ENCODE measurements at regions not wholly inside any gene's neighbourhood (a gene's known extent, or its start where the extent isn't known, plus 50 kb on each side); places are given as distances from the start of the nearest gene placed in this dataset.
"Not testable (repeated sequence)": the region's sequence is repeated elsewhere in the genome, so short reads cannot be mapped to it uniquely, and the experiment has no call there.

- DNase-seq (ENCODE audit: low read depth in 3 of 3): no peak
These were observed 51.2 kb upstream of the MEX3C start for GRCh38 chr18:51248685-51249084.

GRCh38 chr18:51250006-51250405 is 52.5 kb upstream of the MEX3C start:
- DNase-seq (ENCODE audit: low read depth in 3 of 3): no peak

- DNase-seq (ENCODE audit: low read depth in 3 of 3): no peak
These were observed 53.1 kb upstream of the MEX3C start for GRCh38 chr18:51250458-51251024.

- no peak for DNase-seq (ENCODE audit: low read depth in 3 of 3)
These were observed 54.1 kb upstream of the MEX3C start for GRCh38 chr18:51251625-51252024.

- DNase-seq (ENCODE audit: low read depth in 3 of 3): no peak
These were observed 56.0 kb upstream of the MEX3C start for GRCh38 chr18:51253476-51253875.

- no peak for DNase-seq (ENCODE audit: low read depth in 3 of 3)
These were observed 58.2 kb upstream of the MEX3C start for GRCh38 chr18:51255693-51256092.

- no peak for DNase-seq (ENCODE audit: low read depth in 3 of 3)
These were observed 59.7 kb upstream of the MEX3C start for GRCh38 chr18:51257150-51257549.

- DNase-seq (ENCODE audit: low read depth in 3 of 3): no peak
These were observed 62.6 kb upstream of the MEX3C start for GRCh38 chr18:51260118-51260517.

- DNase-seq (ENCODE audit: low read depth in 3 of 3): not testable (repeated sequence)
These were observed 68.6 kb upstream of the MEX3C start for GRCh38 chr18:51266077-51266476.

GRCh38 chr18:51266773-51267172 is 69.3 kb upstream of the MEX3C start:
- DNase-seq (ENCODE audit: low read depth in 3 of 3): no peak

- DNase-seq (ENCODE audit: low read depth in 3 of 3): no peak
These were observed 76.0 kb upstream of the MEX3C start for GRCh38 chr18:51273437-51273836.

- no peak for DNase-seq (ENCODE audit: low read depth in 3 of 3)
These were observed 78.4 kb upstream of the MEX3C start for GRCh38 chr18:51275712-51276476.

- DNase-seq (ENCODE audit: low read depth in 3 of 3): no peak
These were observed 80.7 kb upstream of the MEX3C start for GRCh38 chr18:51278045-51278649.

GRCh38 chr18:51279367-51279984 is 82.0 kb upstream of the MEX3C start:
- DNase-seq (ENCODE audit: low read depth in 3 of 3): no peak

- DNase-seq (ENCODE audit: low read depth in 3 of 3): no peak
These were observed 90.5 kb upstream of the MEX3C start for GRCh38 chr18:51287818-51288508.

- DNase-seq (ENCODE audit: low read depth in 3 of 3): no peak
These were observed 91.1 kb upstream of the MEX3C start for GRCh38 chr18:51288582-51288981.

- DNase-seq (ENCODE audit: low read depth in 3 of 3): no peak
These were observed 93.4 kb upstream of the MEX3C start for GRCh38 chr18:51290860-51291259.

GRCh38 chr18:51300912-51301311 is 103.4 kb upstream of the MEX3C start:
- no peak for DNase-seq (ENCODE audit: low read depth in 3 of 3)

GRCh38 chr18:51301376-51301775 is 103.9 kb upstream of the MEX3C start:
- no peak for DNase-seq (ENCODE audit: low read depth in 3 of 3)

GRCh38 chr18:51316677-51317076 is 119.2 kb upstream of the MEX3C start:
- DNase-seq (ENCODE audit: low read depth in 3 of 3): no peak

- DNase-seq (ENCODE audit: low read depth in 3 of 3): no peak
These were observed 124.2 kb upstream of the MEX3C start for GRCh38 chr18:51321696-51322095.

GRCh38 chr18:51323961-51324360 is 126.5 kb upstream of the MEX3C start:
- no peak for DNase-seq (ENCODE audit: low read depth in 3 of 3)
